GM21360 (cell line): ENCODE measurements at regions not wholly inside any gene's neighbourhood (a gene's known extent, or its start where the extent isn't known, plus 50 kb on each side); places are given as distances from the start of the nearest gene placed in this dataset.

Experiments used
- ATAC-seq: cut with Tn5 transposase; IDR thresholded peaks from one replicate; pipeline ENCODE4 v1.9.1; 2021; ENCODE audit warnings: mild to moderate bottlenecking, moderate library complexity; ENCODE audit not compliant: unreplicated experiment

GRCh38 chr4:153075836-153076518 lies 128.3 kb upstream of the TRIM2 start:
- ATAC-seq = no peak

GRCh38 chr4:153076861-153077260 lies 127.4 kb upstream of the TRIM2 start:
- ATAC-seq = no peak

- no peak for ATAC-seq
Observed at GRCh38 chr4:153079857-153080391, 124.3 kb upstream of the TRIM2 start.

- ATAC-seq = no peak
Observed at GRCh38 chr4:153081006-153081580, 123.2 kb upstream of the TRIM2 start.

- no peak for ATAC-seq
Observed at GRCh38 chr4:153081693-153082092, 122.5 kb upstream of the TRIM2 start.

GRCh38 chr4:153082322-153083301 lies 121.6 kb upstream of the TRIM2 start:
- ATAC-seq = no peak

GRCh38 chr4:153083447-153083947 lies 120.7 kb upstream of the TRIM2 start:
- ATAC-seq = peak; percentile 66

GRCh38 chr4:153084224-153084979 lies 119.8 kb upstream of the TRIM2 start:
- no peak for ATAC-seq

- peak; percentile 56 for ATAC-seq
Observed at GRCh38 chr4:153084980-153085630, 119.1 kb upstream of the TRIM2 start.

- no peak for ATAC-seq
Observed at GRCh38 chr4:153087671-153088194, 116.5 kb upstream of the TRIM2 start.

GRCh38 chr4:153089742-153090141 lies 114.5 kb upstream of the TRIM2 start:
- no peak for ATAC-seq

GRCh38 chr4:153090181-153090580 lies 114.1 kb upstream of the TRIM2 start:
- no peak for ATAC-seq

GRCh38 chr4:153090670-153091385 lies 113.4 kb upstream of the TRIM2 start:
- ATAC-seq = no peak

- no peak for ATAC-seq
Observed at GRCh38 chr4:153093396-153093795, 110.8 kb upstream of the TRIM2 start.

- no peak for ATAC-seq
Observed at GRCh38 chr4:153093802-153094201, 110.4 kb upstream of the TRIM2 start.

- ATAC-seq = no peak
Observed at GRCh38 chr4:153094435-153094834, 109.8 kb upstream of the TRIM2 start.

GRCh38 chr4:153095448-153096204 lies 108.6 kb upstream of the TRIM2 start:
- no peak for ATAC-seq

- ATAC-seq = no peak
Observed at GRCh38 chr4:153096344-153096743, 107.9 kb upstream of the TRIM2 start.
